HEK293T (cell line): ENCODE measurements at regions not wholly inside any gene's neighbourhood (a gene's known extent, or its start where the extent isn't known, plus 50 kb on each side); places are given as distances from the start of the nearest gene placed in this dataset.
"Not testable (repeated sequence)": the region's sequence is repeated elsewhere in the genome, so short reads cannot be mapped to it uniquely, and the experiment has no call there.

Source experiments
- CTCF ChIA-PET: fragments of 350-600 bp; formaldehyde crosslinking; extraction: SDS; loops from one replicate; lab custom pipeline; 2021; ENCODE audit warnings: antibody characterized with exemption, inconsistent platforms; lab: Yijun Ruan, JAX
- POLR2A ChIA-PET: fragments of 350-600 bp; formaldehyde crosslinking; extraction: SDS; loops from one replicate; lab custom pipeline; 2020; ENCODE audit warnings: antibody characterized with exemption, inconsistent platforms; lab: Yijun Ruan, JAX
- DNase-seq: peaks from one replicate; pipeline ENCODE4 v3.0.0; 2012; ENCODE audit warnings: mixed read lengths; ENCODE audit errors: extremely low spot score
- ARNT ChIP-seq: fragments of 450-650 bp; IDR thresholded peaks from 2 replicates; pipeline ENCODE4 v1.6.1; 2017; ENCODE audit warnings: mild to moderate bottlenecking
- BHLHE40 ChIP-seq: fragments of 450-650 bp; IDR thresholded peaks from 2 replicates; pipeline ENCODE4 v1.6.1; 2016; ENCODE audit warnings: mild to moderate bottlenecking, moderate library complexity, borderline replicate concordance
- CTBP1 ChIP-seq: fragments of 450-650 bp; IDR thresholded peaks from 2 replicates; pipeline ENCODE4 v1.6.1; 2016; ENCODE audit warnings: borderline replicate concordance
- ELF4 ChIP-seq: fragments of 450-650 bp; IDR thresholded peaks from 2 replicates; pipeline ENCODE4 v1.6.1; 2017; ENCODE audit warnings: antibody characterized with exemption
- FOXA1 ChIP-seq: fragments of 450-650 bp; IDR thresholded peaks from 2 replicates; pipeline ENCODE4 v1.6.1; 2016; ENCODE audit warnings: mild to moderate bottlenecking
- FOXK2 ChIP-seq: fragments of 450-650 bp; IDR thresholded peaks from 2 replicates; pipeline ENCODE4 v1.6.1; 2016; ENCODE audit warnings: mild to moderate bottlenecking
- FOXM1 ChIP-seq: fragments of 450-650 bp; IDR thresholded peaks from 2 replicates; pipeline ENCODE4 v1.6.1; 2017; ENCODE audit warnings: mild to moderate bottlenecking, borderline replicate concordance
- HDGF ChIP-seq: fragments of 450-650 bp; IDR thresholded peaks from 2 replicates; pipeline ENCODE4 v1.6.1; 2017; ENCODE audit warnings: antibody characterized with exemption, borderline replicate concordance
- L3MBTL2 ChIP-seq: fragments of 450-650 bp; conservative IDR thresholded peaks from 2 replicates; pipeline ENCODE4 v1.6.1; 2016; ENCODE audit warnings: mild to moderate bottlenecking
- LEF1 ChIP-seq: fragments of 450-650 bp; IDR thresholded peaks from 2 replicates; pipeline ENCODE4 v1.6.1; 2017; ENCODE audit warnings: mild to moderate bottlenecking, borderline replicate concordance
- NFRKB ChIP-seq: fragments of 450-650 bp; IDR thresholded peaks from 2 replicates; pipeline ENCODE4 v1.6.1; 2016; ENCODE audit warnings: mild to moderate bottlenecking, moderate library complexity
- SP1 ChIP-seq: fragments of 450-650 bp; IDR thresholded peaks from 2 replicates; pipeline ENCODE4 v1.6.1; 2017
- SUZ12 ChIP-seq: fragments of 450-650 bp; IDR thresholded peaks from 2 replicates; pipeline ENCODE4 v1.6.1; 2016; ENCODE audit warnings: mild to moderate bottlenecking
- TARDBP ChIP-seq: fragments of 450-650 bp; IDR thresholded peaks from 2 replicates; pipeline ENCODE4 v1.6.1; 2016
- ZNF384 ChIP-seq: fragments of 450-650 bp; IDR thresholded peaks from 2 replicates; pipeline ENCODE4 v1.6.1; 2016
- TF ChIP-seq, protein P1 (sequence below): fragments of 450-650 bp; IDR thresholded peaks from 2 replicates; pipeline ENCODE4 v1.6.1; 2016

- no peak for DNase-seq
- no peak for TF ChIP-seq SUZ12
- TF ChIP-seq ZNF384 = no peak
- TF ChIP-seq ARNT = no peak
- TF ChIP-seq FOXK2 = no peak
- TF ChIP-seq FOXM1 = no peak
- TF ChIP-seq SP1 = no peak
- no peak for TF ChIP-seq TARDBP
- TF ChIP-seq BHLHE40 = no peak
- no peak for TF ChIP-seq L3MBTL2
- no peak for TF ChIP-seq HDGF
- TF ChIP-seq, protein P1, sequence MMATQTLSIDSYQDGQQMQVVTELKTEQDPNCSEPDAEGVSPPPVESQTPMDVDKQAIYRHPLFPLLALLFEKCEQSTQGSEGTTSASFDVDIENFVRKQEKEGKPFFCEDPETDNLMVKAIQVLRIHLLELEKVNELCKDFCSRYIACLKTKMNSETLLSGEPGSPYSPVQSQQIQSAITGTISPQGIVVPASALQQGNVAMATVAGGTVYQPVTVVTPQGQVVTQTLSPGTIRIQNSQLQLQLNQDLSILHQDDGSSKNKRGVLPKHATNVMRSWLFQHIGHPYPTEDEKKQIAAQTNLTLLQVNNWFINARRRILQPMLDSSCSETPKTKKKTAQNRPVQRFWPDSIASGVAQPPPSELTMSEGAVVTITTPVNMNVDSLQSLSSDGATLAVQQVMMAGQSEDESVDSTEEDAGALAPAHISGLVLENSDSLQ = no peak
- TF ChIP-seq LEF1 = no peak
- POLR2A ChIA-PET = no interaction called here
- CTCF ChIA-PET = no interaction called here
These were observed 232.8 kb downstream of the TRIML1 start for GRCh38 chr4:188372058-188372457.

DNA sequence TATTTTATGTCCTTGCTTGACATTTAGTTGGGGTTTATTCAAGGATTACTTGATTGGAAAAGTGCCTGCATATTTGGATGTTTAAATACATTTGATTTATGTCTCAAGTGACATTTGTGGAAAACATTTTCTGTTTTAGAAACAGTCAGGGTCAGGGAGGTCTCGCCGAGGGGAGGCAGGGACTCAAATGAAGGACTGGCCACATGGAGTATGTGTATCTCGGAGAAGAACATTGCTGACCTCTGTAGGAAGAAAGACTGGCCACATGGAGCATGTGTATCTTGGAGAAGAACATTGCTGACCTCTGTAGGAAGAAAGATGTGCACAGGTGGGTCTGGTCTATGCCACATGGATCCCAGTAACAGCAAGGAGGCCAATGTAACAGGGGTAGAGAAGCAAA lies 233.6 kb downstream of the TRIML1 start:
- DNase-seq = no peak
- ChIA-PET CTCF (no interaction called here), POLR2A (no interaction called here)
- TF ChIP-seq, protein P1 = no peak

DNA sequence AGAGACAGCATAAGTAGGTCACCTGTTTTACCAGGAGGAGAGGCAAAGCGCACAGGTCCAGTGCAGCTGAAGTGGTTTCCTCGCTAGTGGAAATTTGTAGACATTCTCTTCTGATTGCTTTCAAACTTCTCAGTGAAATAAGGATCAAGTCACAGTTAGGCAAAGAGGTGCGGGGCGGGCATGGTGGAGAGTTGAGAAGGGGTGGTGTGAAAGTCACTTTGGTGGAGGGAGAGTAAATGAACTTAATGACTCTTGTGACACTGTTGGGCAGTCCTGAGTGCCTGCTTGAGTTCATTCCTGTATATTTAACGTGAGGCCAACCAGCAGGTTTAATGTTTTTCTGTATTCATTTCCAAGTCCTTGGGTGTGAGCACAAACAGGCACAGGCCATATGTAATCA lies 235.6 kb downstream of the TRIML1 start:
- ChIA-PET CTCF (no interaction called here), POLR2A (no interaction called here)
- no peak for TF ChIP-seq FOXA1
- DNase-seq = no peak

- DNase-seq = no peak
- TF ChIP-seq, protein P1 = no peak
- TF ChIP-seq FOXM1 (no peak), SUZ12 (no peak)
- ChIA-PET POLR2A (no interaction called here), CTCF (no interaction called here)
These were observed 238.6 kb downstream of the TRIML1 start for GRCh38 chr4:188377816-188378215.

- POLR2A ChIA-PET = no interaction called here
- no peak for DNase-seq
- CTCF ChIA-PET = interaction anchor here (0.5 kb wide), 1 partner anchor 989 kb away, joined by 3 read pairs; no protein-coding TSS in a partner anchor
- TF ChIP-seq HDGF = no peak
- TF ChIP-seq NFRKB = no peak
- no peak for TF ChIP-seq CTBP1
- no peak for TF ChIP-seq TARDBP
- no peak for TF ChIP-seq ARNT
- TF ChIP-seq, protein P1 = no peak
- TF ChIP-seq FOXA1 = no peak
These were observed 243.9 kb downstream of the TRIML1 start for GRCh38 chr4:188383180-188383579.

DNA sequence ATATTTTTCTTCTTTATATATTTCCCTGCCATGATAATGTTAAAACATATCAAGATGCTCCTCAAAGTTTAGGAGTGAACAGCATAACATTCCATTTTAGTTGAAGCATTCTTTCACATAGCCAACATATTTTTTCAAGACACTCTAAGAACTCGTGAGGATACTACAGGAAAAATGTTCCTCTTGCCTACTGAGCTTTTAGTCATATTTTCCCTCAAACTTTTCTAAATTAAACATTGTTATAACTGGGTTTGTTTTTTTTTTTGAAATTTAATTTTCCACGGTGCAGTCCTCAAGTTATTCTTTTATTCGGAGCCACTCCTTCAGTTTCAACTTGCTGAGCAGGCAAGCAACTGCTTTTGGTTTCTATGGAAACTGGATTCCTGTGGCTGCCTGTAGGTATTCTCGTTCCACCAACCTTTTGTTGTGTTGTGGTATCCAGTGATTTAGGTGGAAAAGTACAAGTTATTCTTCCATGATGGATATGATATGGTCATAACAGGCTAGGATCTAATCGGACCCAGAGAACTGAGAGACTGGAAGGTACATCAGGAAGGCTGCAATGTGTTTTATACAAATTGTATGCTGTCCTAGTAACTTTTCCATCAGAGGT lies 248.0 kb downstream of the TRIML1 start:
- DNase-seq = no peak
- ChIA-PET CTCF (no interaction called here), POLR2A (no interaction called here)
- no peak for TF ChIP-seq TARDBP
- TF ChIP-seq NFRKB = no peak
- no peak for TF ChIP-seq CTBP1
- TF ChIP-seq, protein P1 = no peak
- no peak for TF ChIP-seq ZNF384
- TF ChIP-seq SUZ12 = no peak
- no peak for TF ChIP-seq ELF4
- TF ChIP-seq HDGF = no peak
- no peak for TF ChIP-seq FOXK2
- no peak for TF ChIP-seq SP1
- no peak for TF ChIP-seq LEF1
- no peak for TF ChIP-seq L3MBTL2

DNA sequence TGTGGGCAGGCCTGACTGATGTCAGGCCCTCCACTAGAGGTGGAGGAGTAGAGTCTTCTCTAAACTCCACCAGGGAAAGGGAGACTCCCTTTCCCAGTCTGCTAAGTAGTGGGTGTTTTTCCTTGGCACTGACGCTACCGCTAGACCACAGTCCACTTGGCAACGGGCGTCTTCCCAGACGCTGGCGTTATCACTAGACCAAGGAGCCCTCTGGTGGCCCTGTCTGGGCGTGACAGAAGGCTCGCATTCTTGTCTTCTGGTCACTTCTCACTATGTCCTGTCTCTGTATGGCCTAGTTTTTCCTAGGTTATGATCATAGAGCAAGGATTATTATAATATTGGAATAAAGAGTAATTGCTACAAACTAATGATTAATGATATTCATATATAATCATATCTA lies 252.1 kb downstream of the TRIML1 start:
- DNase-seq, CTCF ChIA-PET, POLR2A ChIA-PET: not testable (repeated sequence)
